WTC11 (cell line): ENCODE measurements at regions not wholly inside any gene's neighbourhood (a gene's known extent, or its start where the extent isn't known, plus 50 kb on each side); places are given as distances from the start of the nearest gene placed in this dataset.

Source experiments
- ATAC-seq: fragments of 200-7000 bp; cut with Tn5 transposase; 2 replicates; pipeline ENCODE4 v1.10.0; 2021; ENCODE audit warnings: mild to moderate bottlenecking, moderate library complexity
- CTCF ChIA-PET: fragments of 300-600 bp; sonication (Branson Sonifier 250); formaldehyde crosslinking; loops from one replicate; lab custom pipeline; 2021; ENCODE audit warnings: antibody characterized with exemption; lab: Charles Lee
- POLR2A ChIA-PET: fragments of 350-600 bp; sonication (Branson Sonifier 250); formaldehyde crosslinking; loops from one replicate; lab custom pipeline; 2021; ENCODE audit warnings: antibody characterized with exemption; lab: Charles Lee
- DNase-seq: peaks from one replicate; pipeline ENCODE4 v3.0.0; 2021; ENCODE audit warnings: low spot score
- H3K27ac Mint-ChIP-seq: 2 replicates; pipeline ENCODE4 v1.8.0; 2021; ENCODE audit warnings: mixed read lengths
- H3K27me3 Mint-ChIP-seq: 2 replicates; pipeline ENCODE4 v1.8.0; 2021; ENCODE audit warnings: low read depth, mild to moderate bottlenecking, moderate library complexity, mixed read lengths
- H3K36me3 Mint-ChIP-seq: 2 replicates; pipeline ENCODE4 v1.8.0; 2021; ENCODE audit warnings: mixed read lengths
- H3K4me1 Mint-ChIP-seq: 2 replicates; pipeline ENCODE4 v1.8.0; 2022; ENCODE audit warnings: mixed read lengths
- H3K4me3 Mint-ChIP-seq: 2 replicates; pipeline ENCODE4 v1.8.0; 2021; ENCODE audit warnings: mild to moderate bottlenecking, moderate library complexity, mixed read lengths
- H3K9me3 Mint-ChIP-seq: 2 replicates; pipeline ENCODE4 v1.8.0; 2021; ENCODE audit warnings: mixed read lengths
- ATF2 ChIP-seq: sonication (generic); formaldehyde crosslinking; IDR thresholded peaks from 2 replicates; pipeline ENCODE4 v1.8.1; 2022; ENCODE audit warnings: low read depth, missing genetic modification reagents, borderline replicate concordance
- CREB1 ChIP-seq: sonication (generic); formaldehyde crosslinking; IDR thresholded peaks from 2 replicates; pipeline ENCODE4 v1.8.0; 2023; ENCODE audit warnings: mild to moderate bottlenecking, missing genetic modification reagents
- ELF4 ChIP-seq: sonication (generic); formaldehyde crosslinking; IDR thresholded peaks from 2 replicates; pipeline ENCODE4 v1.8.1; 2022; ENCODE audit warnings: low read depth, mild to moderate bottlenecking, moderate library complexity, missing genetic modification reagents
- ESRRA ChIP-seq: sonication (generic); formaldehyde crosslinking; IDR thresholded peaks from 2 replicates; pipeline ENCODE4 v1.8.1; 2022; ENCODE audit warnings: mild to moderate bottlenecking, missing genetic modification reagents, borderline replicate concordance
- GABPB1 ChIP-seq: sonication (generic); formaldehyde crosslinking; IDR thresholded peaks from 2 replicates; pipeline ENCODE4 v1.8.1; 2023; ENCODE audit warnings: mild to moderate bottlenecking, missing genetic modification reagents
- HMGXB4 ChIP-seq: sonication (generic); formaldehyde crosslinking; IDR thresholded peaks from 2 replicates; pipeline ENCODE4 v1.8.1; 2023; ENCODE audit warnings: mild to moderate bottlenecking, moderate library complexity, missing genetic modification reagents
- MAX ChIP-seq: sonication (generic); formaldehyde crosslinking; IDR thresholded peaks from 2 replicates; pipeline ENCODE4 v1.8.0; 2022; ENCODE audit warnings: mild to moderate bottlenecking, missing genetic modification reagents
- MYBL2 ChIP-seq: sonication (generic); formaldehyde crosslinking; IDR thresholded peaks from 2 replicates; pipeline ENCODE4 v1.8.1; 2023; ENCODE audit warnings: mild to moderate bottlenecking, moderate library complexity, missing genetic modification reagents
- NFATC4 ChIP-seq: fragments of 250-450 bp; sonication (Bioruptor Pico); IDR thresholded peaks from 2 replicates; pipeline ENCODE4 v1.9.0; 2021; ENCODE audit warnings: mild to moderate bottlenecking
- NFYB ChIP-seq: sonication (generic); formaldehyde crosslinking; conservative IDR thresholded peaks from 2 replicates; pipeline ENCODE4 v1.8.0; 2022; ENCODE audit warnings: low read depth, missing genetic modification reagents
- NR2C2 ChIP-seq: sonication (generic); formaldehyde crosslinking; IDR thresholded peaks from 2 replicates; pipeline ENCODE4 v1.8.0; 2022; ENCODE audit warnings: mild to moderate bottlenecking, missing genetic modification reagents
- RORB ChIP-seq: fragments of 250-450 bp; sonication (Bioruptor Pico); IDR thresholded peaks from 2 replicates; pipeline ENCODE4 v1.9.0; 2021; ENCODE audit warnings: mild to moderate bottlenecking
- SMAD3 ChIP-seq: sonication (generic); formaldehyde crosslinking; IDR thresholded peaks from 2 replicates; pipeline ENCODE4 v1.8.0; 2022; ENCODE audit warnings: missing genetic modification reagents, mild to moderate bottlenecking, borderline replicate concordance
- SMAD4 ChIP-seq: sonication (generic); formaldehyde crosslinking; IDR thresholded peaks from 2 replicates; pipeline ENCODE4 v1.8.0; 2022; ENCODE audit warnings: mild to moderate bottlenecking, missing genetic modification reagents
- TEAD1 ChIP-seq: sonication (generic); formaldehyde crosslinking; IDR thresholded peaks from 2 replicates; pipeline ENCODE4 v1.8.0; 2022; ENCODE audit warnings: mild to moderate bottlenecking, missing genetic modification reagents
- TP53 ChIP-seq: sonication (generic); formaldehyde crosslinking; IDR thresholded peaks from 2 replicates; pipeline ENCODE4 v1.8.1; 2023; ENCODE audit warnings: mild to moderate bottlenecking, missing genetic modification reagents
- USF1 ChIP-seq: sonication (generic); formaldehyde crosslinking; IDR thresholded peaks from 2 replicates; pipeline ENCODE4 v1.8.0; 2022; ENCODE audit warnings: mild to moderate bottlenecking, missing genetic modification reagents
- ZBTB43 ChIP-seq: sonication (generic); formaldehyde crosslinking; IDR thresholded peaks from 2 replicates; pipeline ENCODE4 v1.8.1; 2023; ENCODE audit warnings: mild to moderate bottlenecking, missing genetic modification reagents
- ZMAT4 ChIP-seq: fragments of 250-450 bp; sonication (Bioruptor Pico); IDR thresholded peaks from 2 replicates; pipeline ENCODE4 v1.9.0; 2021; ENCODE audit warnings: mild to moderate bottlenecking
- ZNF396 ChIP-seq: fragments of 250-450 bp; sonication (Bioruptor Pico); IDR thresholded peaks from 2 replicates; pipeline ENCODE4 v1.8.0; 2021; ENCODE audit warnings: mild to moderate bottlenecking, moderate library complexity, borderline replicate concordance
- ZNF423 ChIP-seq: fragments of 250-450 bp; sonication (Bioruptor Pico); IDR thresholded peaks from 2 replicates; pipeline ENCODE4 v2.1.2; 2022; ENCODE audit warnings: mild to moderate bottlenecking, moderate library complexity
- TF ChIP-seq, protein P1 (sequence below): fragments of 250-450 bp; sonication (Bioruptor Pico); IDR thresholded peaks from 2 replicates; pipeline ENCODE4 v1.9.0; 2021; ENCODE audit warnings: mild to moderate bottlenecking
- TF ChIP-seq, protein P2 (sequence below): sonication (generic); formaldehyde crosslinking; IDR thresholded peaks from 2 replicates; pipeline ENCODE4 v1.8.0; 2023; ENCODE audit warnings: missing genetic modification reagents

DNA sequence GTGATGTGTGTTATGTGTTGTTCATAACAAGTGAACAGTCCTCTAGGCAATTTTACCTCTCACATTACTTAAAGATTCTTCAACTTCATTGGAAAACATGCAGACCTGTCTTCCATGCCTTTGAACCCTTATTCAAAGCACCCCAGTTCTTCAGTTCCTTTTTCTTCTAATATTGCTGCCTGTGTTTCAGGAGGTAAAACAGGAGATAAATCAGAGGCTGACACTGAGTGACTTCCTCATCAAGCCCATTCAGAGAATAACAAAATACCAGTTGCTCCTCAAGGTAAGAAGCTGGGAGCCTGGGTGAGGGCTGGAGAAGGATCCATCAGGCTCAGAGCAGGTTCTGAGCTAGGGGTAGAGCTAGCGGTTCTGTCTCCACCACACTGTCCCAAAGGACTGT is 71.1 kb upstream of the UMPS start:
- DNase-seq (no peak), ATAC-seq (no peak)
- H3K27ac Mint-ChIP-seq, result no peak overlapping the region
- H3K9me3 Mint-ChIP-seq, result no peaks in the 10 kb centered on the region
- no peaks in the 10 kb centered on the region for H3K36me3 Mint-ChIP-seq
- ChIA-PET CTCF (no interaction called here), POLR2A (interaction anchor here (0.7 kb wide), 1 partner anchor 21 kb away, joined by 3 read pairs; no protein-coding TSS in a partner anchor)
- no peaks in the 10 kb centered on the region for H3K4me1 Mint-ChIP-seq
- no peak overlapping the region for H3K4me3 Mint-ChIP-seq
- TF ChIP-seq ATF2 (CRISPR knock-in tag) (no peak), HMGXB4 (CRISPR knock-in tag) (no peak), ZNF423 (CRISPR knock-in tag) (no peak), ZBTB43 (CRISPR knock-in tag) (no peak), GABPB1 (CRISPR knock-in tag) (no peak), CREB1 (CRISPR knock-in tag) (no peak), SMAD4 (no peak), ELF4 (CRISPR knock-in tag) (no peak), MAX (CRISPR knock-in tag) (no peak), ZNF396 (CRISPR knock-in tag) (no peak), ESRRA (CRISPR knock-in tag) (no peak), TP53 (no peak)
- TF ChIP-seq, protein P1, sequence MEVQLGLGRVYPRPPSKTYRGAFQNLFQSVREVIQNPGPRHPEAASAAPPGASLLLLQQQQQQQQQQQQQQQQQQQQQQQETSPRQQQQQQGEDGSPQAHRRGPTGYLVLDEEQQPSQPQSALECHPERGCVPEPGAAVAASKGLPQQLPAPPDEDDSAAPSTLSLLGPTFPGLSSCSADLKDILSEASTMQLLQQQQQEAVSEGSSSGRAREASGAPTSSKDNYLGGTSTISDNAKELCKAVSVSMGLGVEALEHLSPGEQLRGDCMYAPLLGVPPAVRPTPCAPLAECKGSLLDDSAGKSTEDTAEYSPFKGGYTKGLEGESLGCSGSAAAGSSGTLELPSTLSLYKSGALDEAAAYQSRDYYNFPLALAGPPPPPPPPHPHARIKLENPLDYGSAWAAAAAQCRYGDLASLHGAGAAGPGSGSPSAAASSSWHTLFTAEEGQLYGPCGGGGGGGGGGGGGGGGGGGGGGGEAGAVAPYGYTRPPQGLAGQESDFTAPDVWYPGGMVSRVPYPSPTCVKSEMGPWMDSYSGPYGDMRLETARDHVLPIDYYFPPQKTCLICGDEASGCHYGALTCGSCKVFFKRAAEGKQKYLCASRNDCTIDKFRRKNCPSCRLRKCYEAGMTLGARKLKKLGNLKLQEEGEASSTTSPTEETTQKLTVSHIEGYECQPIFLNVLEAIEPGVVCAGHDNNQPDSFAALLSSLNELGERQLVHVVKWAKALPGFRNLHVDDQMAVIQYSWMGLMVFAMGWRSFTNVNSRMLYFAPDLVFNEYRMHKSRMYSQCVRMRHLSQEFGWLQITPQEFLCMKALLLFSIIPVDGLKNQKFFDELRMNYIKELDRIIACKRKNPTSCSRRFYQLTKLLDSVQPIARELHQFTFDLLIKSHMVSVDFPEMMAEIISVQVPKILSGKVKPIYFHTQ (CRISPR knock-in tag), result no peak
- no peaks in the 10 kb centered on the region for H3K27me3 Mint-ChIP-seq

GRCh38 chr3:124660599-124660998 is 69.7 kb upstream of the UMPS start:
- TF ChIP-seq MAX (CRISPR knock-in tag) (no peak), NFYB (no peak), RORB (CRISPR knock-in tag) (no peak), ZMAT4 (CRISPR knock-in tag) (no peak), SMAD3 (no peak), NR2C2 (no peak), GABPB1 (CRISPR knock-in tag) (no peak), USF1 (CRISPR knock-in tag) (no peak), TEAD1 (CRISPR knock-in tag) (no peak), NFATC4 (CRISPR knock-in tag) (no peak), MYBL2 (CRISPR knock-in tag) (no peak)
- TF ChIP-seq, protein P2, sequence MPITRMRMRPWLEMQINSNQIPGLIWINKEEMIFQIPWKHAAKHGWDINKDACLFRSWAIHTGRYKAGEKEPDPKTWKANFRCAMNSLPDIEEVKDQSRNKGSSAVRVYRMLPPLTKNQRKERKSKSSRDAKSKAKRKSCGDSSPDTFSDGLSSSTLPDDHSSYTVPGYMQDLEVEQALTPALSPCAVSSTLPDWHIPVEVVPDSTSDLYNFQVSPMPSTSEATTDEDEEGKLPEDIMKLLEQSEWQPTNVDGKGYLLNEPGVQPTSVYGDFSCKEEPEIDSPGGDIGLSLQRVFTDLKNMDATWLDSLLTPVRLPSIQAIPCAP (CRISPR knock-in tag), result no peak
- POLR2A ChIA-PET, result no interaction called here
- Mint-ChIP-seq H3K36me3 (no peaks in the 10 kb centered on the region), H3K9me3 (no peaks in the 10 kb centered on the region), H3K4me1 (no peaks in the 10 kb centered on the region), H3K4me3 (no peak overlapping the region), H3K27ac (no peak overlapping the region), H3K27me3 (no peaks in the 10 kb centered on the region)
- DNase-seq (no peak), ATAC-seq (no peak)
- CTCF ChIA-PET, result interaction anchor here (1.1 kb wide), 1 partner anchor 29 kb away, joined by 4 read pairs; no protein-coding TSS in a partner anchor
